Endothelial cell of umbilical vein (primary cell): ENCODE measurements at regions not wholly inside any gene's neighbourhood (a gene's known extent, or its start where the extent isn't known, plus 50 kb on each side); places are given as distances from the start of the nearest gene placed in this dataset.

ENCODE experiments used
- BruUV-seq: library from RNA; stranded (reverse); fragments of 400-500 nt; replicated peaks from 2 replicates; lab custom pipeline; 2021; lab: Mats Ljungman, UMichigan
- CTCF ChIA-PET: fragments of 300-600, 350-600 bp; sonication (Branson Sonifier 250); formaldehyde crosslinking; loops from one replicate; lab custom pipeline; 2021; ENCODE audit warnings: antibody characterized with exemption, inconsistent platforms; lab: Charles Lee
- POLR2A ChIA-PET: fragments of 300-600, 350-600 bp; sonication (Branson Sonifier 250); formaldehyde crosslinking; loops from one replicate; lab custom pipeline; 2021; ENCODE audit warnings: antibody characterized with exemption, inconsistent platforms; lab: Charles Lee
- DNase-seq: peaks from one replicate; pipeline ENCODE4 v3.0.0-alpha.2; 2011; ENCODE audit warnings: low read depth, low spot score
- FAIRE-seq: peaks from 2 replicates; lab custom pipeline; 2011; peaks lifted over from hg19 to GRCh38; lab: Jason Lieb, UNC
- H2AFZ ChIP-seq: 2 replicates; pipeline ENCODE4 v1.6.0; 2012; ENCODE audit warnings: low read depth, low read length, control low read depth, inconsistent platforms
- H3K27ac ChIP-seq: 2 replicates; pipeline ENCODE4 v1.5.1; 2011; ENCODE audit warnings: low read depth, mild to moderate bottlenecking, control low read depth, low read length, moderate library complexity; ENCODE audit not compliant: insufficient read depth
- H3K27me3 ChIP-seq, 2 experiments: 2 replicates each; pipeline versions ENCODE4 v1.6.0 to v1.6.1; 2011; ENCODE audit warnings: low read length in 2 of 2, mixed read lengths in 1 of 2; ENCODE audit not compliant: control insufficient read depth in 2 of 2, insufficient read depth in 2 of 2
- H3K36me3 ChIP-seq, 2 experiments: 2 replicates in 1 of 2; 3 replicates in 1 of 2; pipeline ENCODE4 v1.5.1; 2011; ENCODE audit warnings: low read length in 2 of 2, mild to moderate bottlenecking in 1 of 2, moderate library complexity in 1 of 2; ENCODE audit not compliant: control insufficient read depth in 2 of 2, insufficient read depth in 2 of 2; ENCODE audit errors: extremely low read depth in 1 of 2
- H3K4me1 ChIP-seq: 3 replicates; pipeline ENCODE4 v1.5.1; 2011; ENCODE audit warnings: mild to moderate bottlenecking, low read length; ENCODE audit not compliant: control insufficient read depth, insufficient read depth; ENCODE audit errors: extremely low read depth
- H3K4me2 ChIP-seq: 2 replicates; pipeline ENCODE4 v1.6.1; 2011; ENCODE audit warnings: low read length, control low read depth, mixed read lengths; ENCODE audit not compliant: insufficient read depth
- H3K4me3 ChIP-seq, 3 experiments: fragments of 200-600 bp in 1 of 3; sonication (generic), shearing (Covaris generic) in 1 of 3; replicated peaks in 1 of 3; 2 replicates each; pipeline ENCODE4 v1.5.1; 2011 to 2016; ENCODE audit warnings: control low read depth in 3 of 3, low read length in 3 of 3, mild to moderate bottlenecking in 2 of 3, inconsistent platforms in 1 of 3, low read depth in 1 of 3, moderate library complexity in 1 of 3; ENCODE audit not compliant: insufficient read depth in 1 of 3
- H3K79me2 ChIP-seq: 2 replicates; pipeline ENCODE4 v1.6.0; 2012; ENCODE audit warnings: low read length, inconsistent platforms; ENCODE audit not compliant: control insufficient read depth, insufficient read depth
- H3K9ac ChIP-seq: replicated peaks from 2 replicates; pipeline ENCODE3; 2011; ENCODE audit warnings: low read length, control low read depth; ENCODE audit not compliant: insufficient read depth; ENCODE audit errors: extremely low read depth
- H3K9me1 ChIP-seq: replicated peaks from 3 replicates; pipeline ENCODE4 v1.6.0; 2011; ENCODE audit warnings: mild to moderate bottlenecking, low read length; ENCODE audit not compliant: control insufficient read depth, insufficient read depth; ENCODE audit errors: extremely low read depth
- H3K9me3 ChIP-seq: replicated peaks from 2 replicates; pipeline ENCODE4 v1.5.1; 2012; ENCODE audit warnings: low read length, inconsistent platforms; ENCODE audit not compliant: control insufficient read depth, insufficient read depth
- H4K20me1 ChIP-seq: replicated peaks from 2 replicates; pipeline ENCODE3; 2011; ENCODE audit warnings: mild to moderate bottlenecking, low read length; ENCODE audit not compliant: control insufficient read depth, insufficient read depth; ENCODE audit errors: extremely low read depth
- EZH2 ChIP-seq: IDR thresholded peaks from 2 replicates; pipeline ENCODE4 v1.6.1; 2012; ENCODE audit warnings: borderline replicate concordance, low read depth, mild to moderate bottlenecking, moderate library complexity, low read length, inconsistent platforms; ENCODE audit not compliant: severe bottlenecking
- FOS ChIP-seq: IDR thresholded peaks from 2 replicates; pipeline ENCODE4 v1.6.1; 2011; ENCODE audit warnings: mild to moderate bottlenecking, low read length, moderate library complexity, borderline replicate concordance; ENCODE audit not compliant: insufficient read depth
- GATA2 ChIP-seq: IDR thresholded peaks from 2 replicates; pipeline ENCODE4 v1.7.0; 2011; ENCODE audit warnings: low read depth, mild to moderate bottlenecking, moderate library complexity, mixed read lengths, low read length; ENCODE audit not compliant: insufficient read length, insufficient read depth
- JUN ChIP-seq: IDR thresholded peaks from 2 replicates; pipeline ENCODE4 v1.6.1; 2011; ENCODE audit warnings: borderline replicate concordance, low read depth; ENCODE audit not compliant: insufficient read length, insufficient read depth
- MYC ChIP-seq: IDR thresholded peaks from one replicate; pipeline ENCODE4 v1.6.1; 2011; ENCODE audit warnings: mild to moderate bottlenecking, low read depth, low read length
- POLR2A ChIP-seq: IDR thresholded peaks from 2 replicates; pipeline ENCODE4 v1.6.1; 2012; ENCODE audit warnings: low read depth, mild to moderate bottlenecking, control low read depth, low read length
- POLR2AphosphoS5 ChIP-seq: IDR thresholded peaks from 2 replicates; pipeline ENCODE4 v1.6.1; 2012; ENCODE audit warnings: low read depth, mild to moderate bottlenecking, control low read depth, low read length, moderate library complexity; ENCODE audit not compliant: insufficient read depth
- dilution Hi-C: fragments of 300-500 bp; cut with MboI; formaldehyde crosslinking; loops from one replicate; pipeline ENCODE4 v1.15.0; 2019; ENCODE audit warnings: low sequenced_read_pairs; ENCODE audit not compliant: extremely low pct_ligation_motif_present
- intact Hi-C: fragments of 100-400 bp; cut with micrococcal nuclease; formaldehyde crosslinking; loops from one replicate; pipeline ENCODE4 v1.10.0; 2022
- TF ChIP-seq, protein P1 (sequence below): IDR thresholded peaks from 2 replicates; pipeline ENCODE4 v1.6.1; 2011; ENCODE audit not compliant: insufficient read depth, insufficient read length
- TF ChIP-seq, protein P2 (sequence below), 2 donors: IDR thresholded peaks; 1 replicate in 1 of 2; 2 replicates in 1 of 2; pipeline ENCODE4 v1.5.1; 2011; ENCODE audit warnings: low read length in 2 of 2, mild to moderate bottlenecking in 2 of 2, moderate library complexity in 2 of 2, control low read depth in 1 of 2, inconsistent platforms in 1 of 2, low read depth in 1 of 2; ENCODE audit not compliant: insufficient read depth in 1 of 2; ENCODE audit errors: extremely low read depth in 1 of 2

DNA sequence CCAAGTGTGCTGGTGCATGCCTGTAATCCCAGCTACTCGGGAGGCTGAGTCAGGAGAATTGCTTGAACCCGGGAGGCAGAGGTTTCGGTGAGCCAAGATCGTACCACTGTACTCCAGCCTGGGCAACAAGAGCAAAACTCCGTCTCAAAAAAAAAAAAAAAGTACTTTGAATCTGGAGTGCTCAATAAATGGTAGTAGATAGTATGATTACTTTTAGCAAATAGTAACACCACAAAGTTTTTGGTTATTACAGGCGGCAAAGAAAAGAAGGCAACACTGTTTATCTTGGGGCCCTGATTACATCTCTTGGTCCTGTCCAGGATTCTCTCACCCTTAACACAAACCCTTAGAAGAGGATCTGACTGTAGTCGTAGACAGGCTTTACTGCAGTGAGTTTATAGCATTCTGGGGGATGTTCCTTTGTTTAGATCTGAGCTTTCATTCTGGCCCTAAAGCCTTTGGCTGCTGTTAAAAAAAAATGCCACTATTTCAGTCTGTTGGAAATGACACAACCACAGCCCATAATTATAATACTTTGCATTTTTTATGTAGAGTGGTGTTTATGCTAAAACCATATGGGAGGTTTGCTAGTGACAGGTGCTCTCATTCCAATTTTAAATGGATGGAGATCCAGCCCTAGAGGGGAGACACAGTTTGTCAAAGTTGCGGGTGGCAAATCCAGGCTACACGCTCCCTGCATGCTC, 79.7 kb upstream of the SLC2A1 start:
- TF ChIP-seq POLR2AphosphoS5 (no peak), EZH2 (no peak), JUN (no peak), MYC (no peak), GATA2 (no peak), FOS (no peak), POLR2A (no peak)
- TF ChIP-seq, protein P1, sequence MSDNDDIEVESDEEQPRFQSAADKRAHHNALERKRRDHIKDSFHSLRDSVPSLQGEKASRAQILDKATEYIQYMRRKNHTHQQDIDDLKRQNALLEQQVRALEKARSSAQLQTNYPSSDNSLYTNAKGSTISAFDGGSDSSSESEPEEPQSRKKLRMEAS, result no peak
- TF ChIP-seq, protein P2, sequence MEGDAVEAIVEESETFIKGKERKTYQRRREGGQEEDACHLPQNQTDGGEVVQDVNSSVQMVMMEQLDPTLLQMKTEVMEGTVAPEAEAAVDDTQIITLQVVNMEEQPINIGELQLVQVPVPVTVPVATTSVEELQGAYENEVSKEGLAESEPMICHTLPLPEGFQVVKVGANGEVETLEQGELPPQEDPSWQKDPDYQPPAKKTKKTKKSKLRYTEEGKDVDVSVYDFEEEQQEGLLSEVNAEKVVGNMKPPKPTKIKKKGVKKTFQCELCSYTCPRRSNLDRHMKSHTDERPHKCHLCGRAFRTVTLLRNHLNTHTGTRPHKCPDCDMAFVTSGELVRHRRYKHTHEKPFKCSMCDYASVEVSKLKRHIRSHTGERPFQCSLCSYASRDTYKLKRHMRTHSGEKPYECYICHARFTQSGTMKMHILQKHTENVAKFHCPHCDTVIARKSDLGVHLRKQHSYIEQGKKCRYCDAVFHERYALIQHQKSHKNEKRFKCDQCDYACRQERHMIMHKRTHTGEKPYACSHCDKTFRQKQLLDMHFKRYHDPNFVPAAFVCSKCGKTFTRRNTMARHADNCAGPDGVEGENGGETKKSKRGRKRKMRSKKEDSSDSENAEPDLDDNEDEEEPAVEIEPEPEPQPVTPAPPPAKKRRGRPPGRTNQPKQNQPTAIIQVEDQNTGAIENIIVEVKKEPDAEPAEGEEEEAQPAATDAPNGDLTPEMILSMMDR (IDR thresholded peaks at IDR 0.05; ENCODE audit: extremely low read depth in 1 of 2, insufficient read depth in 1 of 2, low read depth in 1 of 2, low read length in 2 of 2), result no peak
- no peak overlapping the region for H2AFZ ChIP-seq
- FAIRE-seq, result no peak
- BruUV-seq, result no TSS peak
- ChIA-PET POLR2A (no interaction called here), CTCF (interaction anchor here (1.5 to 2.1 kb wide), 2 partner anchors 19 to 35 kb away, joined by 3 to 8 read pairs; no protein-coding TSS in a partner anchor)
- dilution Hi-C loops (no loop called here), intact Hi-C loops (no loop called here)
- no peaks in the 10 kb centered on the region for H3K9me1 ChIP-seq
- no peak overlapping the region for H3K4me3 ChIP-seq
- H4K20me1 ChIP-seq, result no peaks in the 10 kb centered on the region
- H3K36me3 ChIP-seq, result no peaks in the 10 kb centered on the region
- no peaks in the 10 kb centered on the region for H3K79me2 ChIP-seq
- H3K4me1 ChIP-seq, result no peaks in the 10 kb centered on the region
- no peak overlapping the region for H3K9ac ChIP-seq
- H3K27me3 ChIP-seq, result no peaks in the 10 kb centered on the region
- H3K9me3 ChIP-seq, result no peaks in the 10 kb centered on the region
- H3K4me2 ChIP-seq, result no peak overlapping the region
- DNase-seq, result no peak
- no peak overlapping the region for H3K27ac ChIP-seq
